H9 (cell line): ENCODE measurements at regions not wholly inside any gene's neighbourhood (a gene's known extent, or its start where the extent isn't known, plus 50 kb on each side); places are given as distances from the start of the nearest gene placed in this dataset.

Experiments
- DNase-seq: peaks from one replicate; pipeline ENCODE4 v3.0.0-alpha.2; 2017
- H2AFZ ChIP-seq: one replicate; pipeline ENCODE4 v1.6.1; 2013; ENCODE audit warnings: mild to moderate bottlenecking, low read length, control low read depth, moderate library complexity
- H2AK5ac ChIP-seq: 2 replicates; pipeline ENCODE4 v1.6.1; 2013; ENCODE audit warnings: low read length, control low read depth, mixed read lengths; ENCODE audit not compliant: insufficient read length
- H2BK120ac ChIP-seq: one replicate; pipeline ENCODE4 v1.6.1; 2013; ENCODE audit warnings: low read depth, mild to moderate bottlenecking, low read length, control low read depth, inconsistent platforms; ENCODE audit not compliant: poor library complexity, severe bottlenecking
- H2BK12ac ChIP-seq: 2 replicates; pipeline ENCODE4 v1.6.1; 2013; ENCODE audit warnings: low read length, control low read depth, mixed read lengths, low read depth; ENCODE audit not compliant: insufficient read length
- H2BK15ac ChIP-seq: 2 replicates; pipeline ENCODE4 v1.6.1; 2013; ENCODE audit warnings: low read depth, low read length, control low read depth
- H2BK20ac ChIP-seq: one replicate; pipeline ENCODE4 v1.6.1; 2013; ENCODE audit warnings: low read depth, mild to moderate bottlenecking, low read length, control low read depth, inconsistent platforms; ENCODE audit not compliant: poor library complexity, severe bottlenecking
- H2BK5ac ChIP-seq: 2 replicates; pipeline ENCODE4 v1.6.1; 2013; ENCODE audit warnings: low read length, control low read depth, mixed read lengths; ENCODE audit not compliant: insufficient read length
- H3K14ac ChIP-seq: 2 replicates; pipeline ENCODE4 v1.6.1; 2013; ENCODE audit warnings: low read length, control low read depth; ENCODE audit not compliant: insufficient read depth
- H3K18ac ChIP-seq: 2 replicates; pipeline ENCODE4 v1.6.1; 2013; ENCODE audit warnings: low read depth, mild to moderate bottlenecking, mixed read lengths, low read length, control low read depth; ENCODE audit not compliant: insufficient read length
- H3K23ac ChIP-seq: 2 replicates; pipeline ENCODE4 v1.6.1; 2013; ENCODE audit warnings: low read length, control low read depth, mixed read lengths, low read depth; ENCODE audit not compliant: insufficient read length
- H3K23me2 ChIP-seq: 2 replicates; pipeline ENCODE4 v1.6.1; 2013; ENCODE audit warnings: low read depth, mild to moderate bottlenecking, mixed read lengths, low read length, control low read depth; ENCODE audit not compliant: insufficient read length, poor library complexity, severe bottlenecking
- H3K27ac ChIP-seq: 2 replicates; pipeline ENCODE4 v1.5.1; 2013; ENCODE audit warnings: low read length, control low read depth, mixed read lengths, low read depth; ENCODE audit not compliant: insufficient read length
- H3K27me3 ChIP-seq: 2 replicates; pipeline ENCODE4 v1.6.1; 2013; ENCODE audit warnings: low read length, control low read depth, inconsistent platforms; ENCODE audit not compliant: insufficient read depth
- H3K4ac ChIP-seq: 2 replicates; pipeline ENCODE4 v1.6.1; 2013; ENCODE audit warnings: low read depth, mild to moderate bottlenecking, control low read depth, inconsistent platforms, low read length, moderate library complexity
- H3K4me1 ChIP-seq: 2 replicates; pipeline ENCODE4 v1.6.1; 2013; ENCODE audit warnings: low read length, control low read depth, inconsistent platforms; ENCODE audit not compliant: insufficient read depth
- H3K4me2 ChIP-seq: 2 replicates; pipeline ENCODE4 v1.6.1; 2013; ENCODE audit warnings: low read length, control low read depth, mixed read lengths; ENCODE audit not compliant: insufficient read length, insufficient read depth
- H3K56ac ChIP-seq: 2 replicates; pipeline ENCODE4 v1.6.1; 2013; ENCODE audit warnings: low read depth, mild to moderate bottlenecking, mixed read lengths, low read length, control low read depth; ENCODE audit not compliant: insufficient read length
- H3K79me1 ChIP-seq: 2 replicates; pipeline ENCODE4 v1.6.1; 2013; ENCODE audit warnings: low read depth, mild to moderate bottlenecking, moderate library complexity, low read length, control low read depth, inconsistent platforms; ENCODE audit not compliant: insufficient read depth, poor library complexity, severe bottlenecking
- H3K79me2 ChIP-seq: 2 replicates; pipeline ENCODE4 v1.6.1; 2013; ENCODE audit warnings: low read length, control low read depth, inconsistent platforms; ENCODE audit not compliant: insufficient read depth
- H3K9ac ChIP-seq: 2 replicates; pipeline ENCODE4 v1.6.1; 2013; ENCODE audit warnings: low read length, control low read depth, mixed read lengths; ENCODE audit not compliant: insufficient read length; ENCODE audit errors: extremely low read depth
- H3K9me3 ChIP-seq: one replicate; pipeline ENCODE4 v1.6.1; 2013; ENCODE audit warnings: low read depth, low read length, inconsistent platforms; ENCODE audit not compliant: control insufficient read depth
- H3T11ph ChIP-seq: one replicate; pipeline ENCODE4 v1.6.1; 2013; ENCODE audit warnings: mild to moderate bottlenecking, low read length, control low read depth, inconsistent platforms
- H4K20me1 ChIP-seq: one replicate; pipeline ENCODE4 v1.6.1; 2013; ENCODE audit not compliant: control insufficient read depth, insufficient read length, insufficient read depth
- H4K5ac ChIP-seq: 2 replicates; pipeline ENCODE4 v1.6.1; 2013; ENCODE audit warnings: low read depth, mild to moderate bottlenecking, mixed read lengths, low read length, control low read depth; ENCODE audit not compliant: insufficient read length
- H4K8ac ChIP-seq: replicated peaks from 2 replicates; pipeline ENCODE4 v1.6.1; 2013; ENCODE audit warnings: low read length, control low read depth, mixed read lengths, low read depth; ENCODE audit not compliant: insufficient read length
- H4K91ac ChIP-seq: 2 replicates; pipeline ENCODE4 v1.6.1; 2013; ENCODE audit warnings: low read depth, mild to moderate bottlenecking, moderate library complexity, mixed read lengths, low read length, control low read depth; ENCODE audit not compliant: insufficient read length
- H3K27ac Mint-ChIP-seq, 3 experiments: 2 replicates in 2 of 3; 3 replicates in 1 of 3; pipeline ENCODE4 v1.8.0; 2020 to 2021; ENCODE audit warnings: mixed read lengths in 3 of 3, mild to moderate bottlenecking in 1 of 3, moderate library complexity in 1 of 3
- H3K27me3 Mint-ChIP-seq: 2 replicates; pipeline ENCODE4 v1.8.0; 2021; ENCODE audit warnings: low read depth, mild to moderate bottlenecking, moderate library complexity, mixed read lengths
- H3K36me3 Mint-ChIP-seq, 3 experiments: 2 replicates in 2 of 3; 3 replicates in 1 of 3; pipeline ENCODE4 v1.8.0; 2020 to 2021; ENCODE audit warnings: low read depth in 3 of 3, mixed read lengths in 3 of 3; ENCODE audit not compliant: insufficient read depth in 1 of 3
- H3K4me1 Mint-ChIP-seq, 2 experiments: 2 replicates each; pipeline ENCODE4 v1.8.0; 2020; ENCODE audit warnings: mixed read lengths in 2 of 2
- H3K4me3 Mint-ChIP-seq, 2 experiments: 2 replicates in 1 of 2; 3 replicates in 1 of 2; pipeline ENCODE4 v1.8.0; 2020 to 2021; ENCODE audit warnings: mild to moderate bottlenecking in 2 of 2, mixed read lengths in 2 of 2, moderate library complexity in 1 of 2
- H3K9me3 Mint-ChIP-seq, 2 experiments: 2 replicates in 1 of 2; 3 replicates in 1 of 2; pipeline ENCODE4 v1.8.0; 2020; ENCODE audit warnings: mild to moderate bottlenecking in 2 of 2, mixed read lengths in 2 of 2, moderate library complexity in 1 of 2
- WGBS: extraction: QIAGEN DNeasy Blood & Tissue Kit; methylation state at CpG from one replicate; pipeline ENCODE4 v1.1.7; 2013; ENCODE audit warnings: missing lambda C conversion rate, low lambda C conversion rate, mixed read lengths; ENCODE audit not compliant: insufficient read length; ENCODE audit errors: extremely low coverage; 5-methylcytosine and 5-hydroxymethylcytosine counted together
- TF ChIP-seq, protein P1 (sequence below): fragments of 200-600 bp; sonication (generic); conservative IDR thresholded peaks from 3 replicates; pipeline ENCODE4 v1.8.0; 2021; ENCODE audit warnings: antibody characterized with exemption, mild to moderate bottlenecking

- no peak overlapping the region for H3K4me2 ChIP-seq
- H2BK12ac ChIP-seq, result no peak overlapping the region
- no peaks in the 10 kb centered on the region for H3K23me2 ChIP-seq
- H4K5ac ChIP-seq, result no peak overlapping the region
- H3K23ac ChIP-seq, result no peak overlapping the region
- H4K20me1 ChIP-seq, result no peaks in the 10 kb centered on the region
- Mint-ChIP-seq H3K4me3 (no peak overlapping the region), H3K27ac (no peak overlapping the region), H3K36me3 (peaks cover 0 to 2% (median 0%) of the 10 kb centered on the region in 3 experiments; a peak in 2 of 7 replicates), H3K9me3 (no peaks in the 10 kb centered on the region; a peak in 1 of 5 replicates), H3K27me3 (no peaks in the 10 kb centered on the region), H3K4me1 (no peaks in the 10 kb centered on the region)
- no peak overlapping the region for H2BK20ac ChIP-seq
- no CpG with 5 or more reads among the region's 3 CpGs for WGBS
- H2BK120ac ChIP-seq, result no peak overlapping the region
- H3K14ac ChIP-seq, result no peak overlapping the region
- H3K9ac ChIP-seq, result no peak overlapping the region
- H2BK5ac ChIP-seq, result no peak overlapping the region
- no peak overlapping the region for H4K8ac ChIP-seq
- no peaks in the 10 kb centered on the region for H3K9me3 ChIP-seq
- H2BK15ac ChIP-seq, result no peak overlapping the region
- no peak overlapping the region for H3K18ac ChIP-seq
- no peak overlapping the region for H3K4ac ChIP-seq
- H2AFZ ChIP-seq, result no peak overlapping the region
- no peaks in the 10 kb centered on the region for H3K79me1 ChIP-seq
- H3K27me3 ChIP-seq, result no peaks in the 10 kb centered on the region
- no peak for DNase-seq
- H3K4me1 ChIP-seq, result no peaks in the 10 kb centered on the region
- no peaks in the 10 kb centered on the region for H3K79me2 ChIP-seq
- no peak overlapping the region for H3K27ac ChIP-seq
- H3K56ac ChIP-seq, result no peak overlapping the region
- H4K91ac ChIP-seq, result no peak overlapping the region
- H3T11ph ChIP-seq, result no peak overlapping the region
- no peak overlapping the region for H2AK5ac ChIP-seq
- TF ChIP-seq, protein P1, sequence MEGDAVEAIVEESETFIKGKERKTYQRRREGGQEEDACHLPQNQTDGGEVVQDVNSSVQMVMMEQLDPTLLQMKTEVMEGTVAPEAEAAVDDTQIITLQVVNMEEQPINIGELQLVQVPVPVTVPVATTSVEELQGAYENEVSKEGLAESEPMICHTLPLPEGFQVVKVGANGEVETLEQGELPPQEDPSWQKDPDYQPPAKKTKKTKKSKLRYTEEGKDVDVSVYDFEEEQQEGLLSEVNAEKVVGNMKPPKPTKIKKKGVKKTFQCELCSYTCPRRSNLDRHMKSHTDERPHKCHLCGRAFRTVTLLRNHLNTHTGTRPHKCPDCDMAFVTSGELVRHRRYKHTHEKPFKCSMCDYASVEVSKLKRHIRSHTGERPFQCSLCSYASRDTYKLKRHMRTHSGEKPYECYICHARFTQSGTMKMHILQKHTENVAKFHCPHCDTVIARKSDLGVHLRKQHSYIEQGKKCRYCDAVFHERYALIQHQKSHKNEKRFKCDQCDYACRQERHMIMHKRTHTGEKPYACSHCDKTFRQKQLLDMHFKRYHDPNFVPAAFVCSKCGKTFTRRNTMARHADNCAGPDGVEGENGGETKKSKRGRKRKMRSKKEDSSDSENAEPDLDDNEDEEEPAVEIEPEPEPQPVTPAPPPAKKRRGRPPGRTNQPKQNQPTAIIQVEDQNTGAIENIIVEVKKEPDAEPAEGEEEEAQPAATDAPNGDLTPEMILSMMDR, result no peak
These were observed 123.4 kb upstream of the ADGRL4 start for GRCh38 chr1:79129914-79130313.
